ENCODE measurements at regions not wholly inside any gene's neighbourhood (a gene's known extent, or its start where the extent isn't known, plus 50 kb on each side); places are given as distances from the start of the nearest gene placed in this dataset.
A peak's percentile ranks its signal among the peaks of the same experiment; 100 is the strongest.

DNA sequence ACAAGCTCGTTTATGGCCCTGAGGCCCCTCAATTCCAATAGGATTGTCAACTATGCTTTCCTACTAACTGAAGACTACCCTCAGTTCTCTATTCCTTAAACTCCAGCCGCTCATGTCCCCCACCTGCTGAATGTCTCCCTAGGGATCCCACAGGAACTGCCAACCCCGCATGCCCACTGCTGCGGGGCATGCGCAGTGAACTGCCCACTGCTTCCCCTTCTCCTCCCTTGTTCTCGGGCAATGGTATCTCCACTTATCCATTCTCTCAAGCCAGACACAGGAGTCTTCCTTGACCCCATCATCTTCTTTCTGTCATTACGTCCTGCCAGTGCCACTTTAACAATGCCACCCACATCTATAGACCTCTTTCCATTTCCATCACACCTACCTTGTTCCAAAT, 90.0 kb downstream of the FGF18 start:
- Histone ChIP-seq H3K27me3 (ENCODE audit: control insufficient read depth, insufficient read depth, low read length) (no peaks in the 10 kb centered on the region), H3K9me3 (ENCODE audit: control insufficient read depth, insufficient read depth, low read length) (no peaks in the 10 kb centered on the region), H3K27ac (ENCODE audit: low read depth, low read length) (no peak overlapping the region), H3K4me1 (ENCODE audit: control insufficient read depth, insufficient read depth, low read length) (no peaks in the 10 kb centered on the region), H3K9ac (ENCODE audit: low read depth, low read length) (no peak overlapping the region), H3K4me3 (ENCODE audit: low read depth, low read length) (no peak overlapping the region), H3K36me3 (ENCODE audit: control insufficient read depth, insufficient read depth, low read length) (no peaks in the 10 kb centered on the region)

DNA sequence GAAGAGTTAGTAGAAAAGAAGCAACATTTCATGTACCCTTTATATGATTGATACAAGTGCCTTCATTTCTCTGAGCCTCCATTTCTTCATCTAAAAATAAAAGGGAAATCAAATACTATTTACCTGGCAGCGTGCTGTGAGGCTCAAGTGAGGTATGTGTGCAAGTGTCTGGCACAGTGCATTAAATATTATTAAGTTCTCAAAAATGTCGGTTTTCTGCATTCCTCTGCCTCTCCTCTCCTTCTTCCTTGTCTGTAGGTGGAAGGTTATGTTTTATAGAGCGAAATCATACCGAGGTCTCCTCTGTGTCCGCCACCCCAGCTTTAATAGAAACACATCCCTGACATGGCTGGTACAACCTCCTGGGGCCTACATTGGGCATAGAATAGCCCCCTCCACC, 93.0 kb downstream of the FGF18 start:
- Histone ChIP-seq H3K9me3 (ENCODE audit: control insufficient read depth, insufficient read depth, low read length) (no peaks in the 10 kb centered on the region), H3K4me3 (ENCODE audit: low read depth, low read length) (no peak overlapping the region), H3K9ac (ENCODE audit: low read depth, low read length) (no peak overlapping the region), H3K36me3 (ENCODE audit: control insufficient read depth, insufficient read depth, low read length) (no peaks in the 10 kb centered on the region), H3K27ac (ENCODE audit: low read depth, low read length) (no peak overlapping the region), H3K27me3 (ENCODE audit: control insufficient read depth, insufficient read depth, low read length) (no peaks in the 10 kb centered on the region), H3K4me1 (ENCODE audit: control insufficient read depth, insufficient read depth, low read length) (no peaks in the 10 kb centered on the region)

DNA sequence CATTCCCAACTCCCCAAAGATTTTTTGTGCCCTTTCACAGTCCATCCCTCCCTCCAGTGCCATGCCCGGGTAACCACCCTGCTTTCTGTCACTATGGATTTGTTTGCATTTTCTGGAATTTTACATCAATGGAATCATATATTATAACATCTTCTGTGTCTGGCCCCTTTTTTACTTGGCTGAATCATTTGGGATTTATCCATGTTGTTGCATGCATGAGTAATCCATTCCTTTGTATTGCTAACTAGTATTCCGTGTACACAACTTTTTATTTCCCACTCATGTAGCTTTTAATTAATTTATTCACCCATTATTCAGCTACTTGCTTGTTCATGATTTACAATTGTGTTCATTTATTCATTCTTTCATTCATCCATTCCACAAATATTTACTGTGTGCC, 94.1 kb downstream of the FGF18 start:
- 0 out of 2 replicates have a peak, but pooled peaks cover 3% of the 10 kb centered on the region for H3K27me3 ChIP-seq (ENCODE audit: control insufficient read depth, insufficient read depth, low read length)
- no peak overlapping the region for H3K27ac ChIP-seq (ENCODE audit: low read depth, low read length)
- H3K36me3 ChIP-seq (ENCODE audit: control insufficient read depth, insufficient read depth, low read length): no peaks in the 10 kb centered on the region
- H3K9ac ChIP-seq (ENCODE audit: low read depth, low read length): no peak overlapping the region
- no peaks in the 10 kb centered on the region for H3K9me3 ChIP-seq (ENCODE audit: control insufficient read depth, insufficient read depth, low read length)
- H3K4me1 ChIP-seq (ENCODE audit: control insufficient read depth, insufficient read depth, low read length): no peaks in the 10 kb centered on the region
- H3K4me3 ChIP-seq (ENCODE audit: low read depth, low read length): no peak overlapping the region

DNA sequence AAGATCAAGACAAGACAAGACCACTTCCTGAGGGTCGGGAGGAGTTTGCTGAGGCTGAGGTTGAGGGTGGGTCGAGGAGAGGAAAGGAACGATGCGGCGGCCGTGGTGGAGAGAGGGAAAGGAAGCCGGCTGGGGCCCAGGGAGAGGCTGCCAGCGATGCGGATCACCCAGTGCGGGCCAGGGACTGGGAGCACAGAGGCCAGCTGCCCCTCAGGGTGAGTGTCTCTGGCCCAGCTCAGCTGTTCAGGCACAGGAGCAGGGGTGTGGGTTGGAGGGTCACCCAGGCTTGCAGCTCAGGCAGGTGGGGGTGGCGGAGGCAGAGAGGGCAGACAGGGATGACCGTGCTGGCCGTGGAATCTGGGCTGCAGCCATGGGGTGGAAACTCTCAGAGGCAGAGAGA, 99.5 kb downstream of the FGF18 start:
- Histone ChIP-seq H3K36me3 (ENCODE audit: control insufficient read depth, insufficient read depth, low read length) (no peaks in the 10 kb centered on the region), H3K27me3 (ENCODE audit: control insufficient read depth, insufficient read depth, low read length) (peaks cover 15% of the 10 kb centered on the region), H3K4me3 (ENCODE audit: low read depth, low read length) (no peak overlapping the region), H3K27ac (ENCODE audit: low read depth, low read length) (no peak overlapping the region), H3K4me1 (ENCODE audit: control insufficient read depth, insufficient read depth, low read length) (peaks cover 24% of the 10 kb centered on the region), H3K9me3 (ENCODE audit: control insufficient read depth, insufficient read depth, low read length) (no peaks in the 10 kb centered on the region), H3K9ac (ENCODE audit: low read depth, low read length) (no peak overlapping the region)

DNA sequence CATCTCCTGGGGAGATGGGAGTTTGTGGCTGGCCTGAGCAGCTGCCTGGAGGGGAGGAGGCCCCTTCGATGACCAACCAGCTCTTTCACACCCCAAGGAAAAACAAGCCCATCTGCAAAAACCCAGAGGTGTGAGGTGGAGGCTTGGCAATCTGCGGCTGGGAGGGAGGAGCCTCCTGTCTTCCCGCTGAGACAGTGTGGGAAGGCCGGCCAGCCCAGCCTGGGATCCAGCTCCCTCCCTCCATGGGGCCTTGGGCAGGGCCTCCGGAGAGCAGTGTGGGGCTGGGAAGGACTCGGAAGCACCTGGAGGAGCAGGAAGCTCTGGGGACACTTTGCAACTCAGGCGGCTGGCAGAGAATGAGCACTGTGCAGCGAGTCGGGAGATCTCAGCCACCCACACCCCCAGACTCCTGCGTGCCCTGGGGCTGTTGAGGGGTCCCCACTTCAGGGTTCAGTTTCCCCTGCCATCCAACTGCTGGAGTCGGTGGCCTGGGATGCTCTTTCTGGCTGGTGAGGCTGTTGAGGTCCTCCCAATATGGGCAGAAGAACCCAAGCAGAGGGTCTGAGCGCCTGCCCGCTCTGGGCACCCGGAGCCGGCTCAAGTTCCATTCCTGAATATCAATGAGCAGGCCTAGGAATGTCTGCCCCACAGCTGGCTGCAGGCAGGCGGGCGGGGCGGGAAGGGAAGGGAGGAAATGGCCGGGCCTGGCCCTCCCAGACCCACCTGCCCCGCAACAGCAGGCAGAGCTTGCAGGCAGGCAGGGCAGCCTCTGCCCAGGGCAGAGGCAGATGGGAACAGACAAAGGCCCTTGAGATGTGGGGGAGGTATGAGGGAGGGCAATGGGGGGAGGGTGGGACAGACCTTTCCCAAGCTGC, 101.1 kb downstream of the FGF18 start:
- Histone ChIP-seq H3K4me3 (ENCODE audit: low read depth, low read length) (peak overlapping the region; percentile 20; the same call in 1 of the 2 replicates), H3K9me3 (ENCODE audit: control insufficient read depth, insufficient read depth, low read length) (no peaks in the 10 kb centered on the region), H3K4me1 (ENCODE audit: control insufficient read depth, insufficient read depth, low read length) (peaks cover 24% of the 10 kb centered on the region), H3K36me3 (ENCODE audit: control insufficient read depth, insufficient read depth, low read length) (no peaks in the 10 kb centered on the region), H3K27ac (ENCODE audit: low read depth, low read length) (peak overlapping the region; percentile 87), H3K9ac (ENCODE audit: low read depth, low read length) (no peak overlapping the region; the same call in 1 of the 2 replicates), H3K27me3 (ENCODE audit: control insufficient read depth, insufficient read depth, low read length) (peaks cover 15% of the 10 kb centered on the region)

DNA sequence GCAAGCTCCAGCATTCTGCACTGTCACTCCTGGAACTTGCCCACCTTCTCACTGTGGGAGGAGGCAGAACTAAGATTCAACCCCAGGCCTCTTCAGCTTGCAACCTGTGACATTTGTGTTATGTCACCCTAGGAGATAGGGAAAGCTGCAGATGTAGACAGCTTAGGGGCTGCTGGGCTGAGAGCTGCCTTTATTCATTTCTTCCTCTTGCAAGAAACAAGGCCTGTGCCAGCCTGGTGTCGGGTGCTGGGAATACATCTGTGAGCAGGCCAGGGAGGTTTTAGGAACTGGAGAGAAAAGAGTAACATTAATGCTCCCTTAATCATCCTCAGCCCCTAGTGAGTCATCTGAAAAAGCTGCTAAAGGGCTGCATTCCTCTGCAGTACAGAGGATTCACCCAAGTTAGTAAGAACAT, 101.8 kb downstream of the FGF18 start:
- H3K36me3 ChIP-seq (ENCODE audit: control insufficient read depth, insufficient read depth, low read length): no peaks in the 10 kb centered on the region
- H3K27ac ChIP-seq (ENCODE audit: low read depth, low read length): peak overlapping the region; percentile 87
- H3K9ac ChIP-seq (ENCODE audit: low read depth, low read length): no peak overlapping the region
- peaks cover 15% of the 10 kb centered on the region for H3K27me3 ChIP-seq (ENCODE audit: control insufficient read depth, insufficient read depth, low read length)
- peaks cover 24% of the 10 kb centered on the region for H3K4me1 ChIP-seq (ENCODE audit: control insufficient read depth, insufficient read depth, low read length)
- H3K9me3 ChIP-seq (ENCODE audit: control insufficient read depth, insufficient read depth, low read length): no peaks in the 10 kb centered on the region
- H3K4me3 ChIP-seq (ENCODE audit: low read depth, low read length): no peak overlapping the region

DNA sequence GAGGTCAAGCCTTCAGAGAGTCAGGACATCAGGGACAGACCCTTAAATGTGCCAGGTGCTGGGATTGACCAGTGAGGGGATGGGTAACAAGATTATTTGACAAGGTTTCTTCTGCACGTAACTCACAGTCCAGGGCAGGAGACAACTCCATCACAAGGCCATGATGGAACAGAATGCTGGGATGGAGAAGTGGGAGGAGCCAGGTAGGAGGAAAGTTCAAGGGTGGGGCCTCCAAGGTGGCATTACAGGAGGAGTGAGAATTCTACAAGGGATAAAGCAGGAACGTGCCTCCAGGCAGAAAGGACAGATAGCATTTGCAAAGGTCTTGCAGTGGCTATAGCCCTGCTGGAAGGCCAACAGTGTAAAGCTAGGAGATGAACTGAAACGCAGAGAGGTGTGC, 102.2 kb downstream of the FGF18 start:
- no peaks in the 10 kb centered on the region for H3K9me3 ChIP-seq (ENCODE audit: control insufficient read depth, insufficient read depth, low read length)
- H3K27ac ChIP-seq (ENCODE audit: low read depth, low read length): peak overlapping the region; percentile 87
- no peaks in the 10 kb centered on the region for H3K36me3 ChIP-seq (ENCODE audit: control insufficient read depth, insufficient read depth, low read length)
- H3K9ac ChIP-seq (ENCODE audit: low read depth, low read length): no peak overlapping the region
- no peak overlapping the region for H3K4me3 ChIP-seq (ENCODE audit: low read depth, low read length)
- peaks cover 24% of the 10 kb centered on the region for H3K4me1 ChIP-seq (ENCODE audit: control insufficient read depth, insufficient read depth, low read length)
- H3K27me3 ChIP-seq (ENCODE audit: control insufficient read depth, insufficient read depth, low read length): peaks cover 15% of the 10 kb centered on the region

DNA sequence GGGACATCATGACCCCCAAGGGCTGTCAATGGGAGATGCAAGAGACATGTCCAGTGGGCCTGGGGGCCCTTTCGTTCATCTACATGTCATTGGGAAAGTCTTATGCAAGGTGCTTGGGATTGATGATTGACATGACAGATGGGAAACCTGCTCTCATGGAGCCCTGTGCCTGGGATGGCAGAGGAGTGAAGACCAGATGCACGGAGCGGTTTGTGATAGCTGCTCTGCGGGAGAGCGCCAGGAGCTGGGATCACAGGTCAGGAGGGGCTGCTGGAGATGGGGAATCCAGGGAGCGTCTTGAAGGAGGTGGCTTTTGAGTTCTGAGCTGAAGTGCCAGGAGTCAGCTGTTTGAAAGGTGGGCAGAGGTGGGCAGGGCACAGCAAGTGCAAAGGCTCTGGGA, 104.3 kb downstream of the FGF18 start:
- H3K9ac ChIP-seq (ENCODE audit: low read depth, low read length): no peak overlapping the region
- H3K27me3 ChIP-seq (ENCODE audit: control insufficient read depth, insufficient read depth, low read length): peaks cover 12% of the 10 kb centered on the region
- no peaks in the 10 kb centered on the region for H3K36me3 ChIP-seq (ENCODE audit: control insufficient read depth, insufficient read depth, low read length)
- peaks cover 24% of the 10 kb centered on the region for H3K4me1 ChIP-seq (ENCODE audit: control insufficient read depth, insufficient read depth, low read length)
- no peak overlapping the region for H3K27ac ChIP-seq (ENCODE audit: low read depth, low read length)
- no peaks in the 10 kb centered on the region for H3K9me3 ChIP-seq (ENCODE audit: control insufficient read depth, insufficient read depth, low read length)
- no peak overlapping the region for H3K4me3 ChIP-seq (ENCODE audit: low read depth, low read length)

DNA sequence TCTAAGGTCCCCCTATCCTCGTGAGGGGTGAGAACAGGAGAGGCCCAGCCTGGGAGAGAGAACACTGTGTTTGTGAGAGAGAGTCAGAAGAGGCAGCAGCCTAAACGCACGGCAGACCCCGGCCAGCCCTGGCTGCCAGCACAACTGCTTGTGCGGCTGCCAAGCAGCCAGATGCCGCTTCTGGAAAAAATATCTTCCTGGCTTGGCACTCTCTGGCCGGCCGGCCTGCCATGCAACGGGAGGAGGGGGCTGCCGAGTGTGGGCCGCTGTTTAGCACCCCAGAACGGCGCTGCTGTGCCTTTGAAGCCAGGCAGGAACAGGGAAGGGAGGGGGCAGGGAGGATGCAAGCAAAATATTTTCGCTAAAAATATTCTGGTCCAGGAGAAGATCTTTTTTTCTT, 105.0 kb downstream of the FGF18 start:
- Histone ChIP-seq H3K27ac (ENCODE audit: low read depth, low read length) (no peak overlapping the region), H3K36me3 (ENCODE audit: control insufficient read depth, insufficient read depth, low read length) (no peaks in the 10 kb centered on the region), H3K4me3 (ENCODE audit: low read depth, low read length) (no peak overlapping the region), H3K4me1 (ENCODE audit: control insufficient read depth, insufficient read depth, low read length) (peaks cover 24% of the 10 kb centered on the region), H3K27me3 (ENCODE audit: control insufficient read depth, insufficient read depth, low read length) (peaks cover 6% of the 10 kb centered on the region), H3K9ac (ENCODE audit: low read depth, low read length) (no peak overlapping the region), H3K9me3 (ENCODE audit: control insufficient read depth, insufficient read depth, low read length) (no peaks in the 10 kb centered on the region)

DNA sequence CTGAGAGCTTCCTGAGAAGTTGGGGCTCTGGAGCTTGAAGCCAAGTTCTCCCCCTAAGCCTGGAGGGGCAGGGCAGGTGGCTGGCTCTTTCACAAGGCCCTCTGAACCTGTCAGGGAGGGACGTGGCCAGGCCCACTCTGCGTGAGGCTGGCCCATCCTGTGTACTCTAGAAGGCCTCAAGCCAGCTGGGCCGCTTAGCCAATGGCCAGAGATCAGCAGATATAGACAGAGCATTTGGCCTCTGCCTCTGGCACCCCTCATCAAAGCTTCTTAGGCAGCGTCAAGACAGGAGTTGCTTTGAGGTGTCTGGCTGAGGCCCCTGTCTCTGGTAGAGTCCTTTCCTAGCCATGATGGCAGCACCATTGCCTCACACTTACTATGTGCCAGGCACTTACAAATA, 105.6 kb downstream of the FGF18 start:
- H3K27ac ChIP-seq (ENCODE audit: low read depth, low read length): no peak overlapping the region
- 0 out of 2 replicates have a peak, but pooled peaks cover under 1% of the 10 kb centered on the region for H3K27me3 ChIP-seq (ENCODE audit: control insufficient read depth, insufficient read depth, low read length)
- H3K9me3 ChIP-seq (ENCODE audit: control insufficient read depth, insufficient read depth, low read length): no peaks in the 10 kb centered on the region
- no peak overlapping the region for H3K4me3 ChIP-seq (ENCODE audit: low read depth, low read length)
- peaks cover 23% of the 10 kb centered on the region for H3K4me1 ChIP-seq (ENCODE audit: control insufficient read depth, insufficient read depth, low read length)
- no peak overlapping the region for H3K9ac ChIP-seq (ENCODE audit: low read depth, low read length)
- H3K36me3 ChIP-seq (ENCODE audit: control insufficient read depth, insufficient read depth, low read length): no peaks in the 10 kb centered on the region

DNA sequence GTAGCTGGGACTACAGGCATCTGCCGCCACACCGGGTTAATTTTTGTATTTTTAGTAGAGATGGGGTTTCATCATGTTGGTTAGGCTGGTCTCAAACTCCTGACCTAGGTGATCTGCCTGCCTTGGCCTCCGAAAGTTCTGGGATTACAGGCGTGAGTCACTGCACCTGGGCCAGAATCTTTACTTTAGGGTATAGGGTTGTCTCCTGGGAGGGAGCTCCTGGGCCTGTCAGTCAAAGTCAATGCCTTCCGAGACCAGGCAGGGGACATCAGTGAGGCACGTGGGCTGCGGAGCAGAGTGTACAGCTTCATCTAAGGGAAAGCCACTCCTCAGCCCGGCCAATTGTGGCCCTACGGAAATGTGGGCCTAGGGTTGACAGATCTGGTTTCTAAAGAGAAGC, 108.6 kb downstream of the FGF18 start:
- no peaks in the 10 kb centered on the region for H3K9me3 ChIP-seq (ENCODE audit: control insufficient read depth, insufficient read depth, low read length)
- H3K4me3 ChIP-seq (ENCODE audit: low read depth, low read length): no peak overlapping the region
- no peaks in the 10 kb centered on the region; the same call in 1 of the 2 replicates for H3K4me1 ChIP-seq (ENCODE audit: control insufficient read depth, insufficient read depth, low read length)
- H3K27me3 ChIP-seq (ENCODE audit: control insufficient read depth, insufficient read depth, low read length): no peaks in the 10 kb centered on the region
- H3K27ac ChIP-seq (ENCODE audit: low read depth, low read length): no peak overlapping the region
- H3K36me3 ChIP-seq (ENCODE audit: control insufficient read depth, insufficient read depth, low read length): no peaks in the 10 kb centered on the region
- no peak overlapping the region for H3K9ac ChIP-seq (ENCODE audit: low read depth, low read length)
